ENCODE measurements at regions not wholly inside any gene's neighbourhood (a gene's known extent, or its start where the extent isn't known, plus 50 kb on each side); places are given as distances from the start of the nearest gene placed in this dataset.
"Not testable (repeated sequence)": the region's sequence is repeated elsewhere in the genome, so short reads cannot be mapped to it uniquely, and the experiment has no call there.

DNA sequence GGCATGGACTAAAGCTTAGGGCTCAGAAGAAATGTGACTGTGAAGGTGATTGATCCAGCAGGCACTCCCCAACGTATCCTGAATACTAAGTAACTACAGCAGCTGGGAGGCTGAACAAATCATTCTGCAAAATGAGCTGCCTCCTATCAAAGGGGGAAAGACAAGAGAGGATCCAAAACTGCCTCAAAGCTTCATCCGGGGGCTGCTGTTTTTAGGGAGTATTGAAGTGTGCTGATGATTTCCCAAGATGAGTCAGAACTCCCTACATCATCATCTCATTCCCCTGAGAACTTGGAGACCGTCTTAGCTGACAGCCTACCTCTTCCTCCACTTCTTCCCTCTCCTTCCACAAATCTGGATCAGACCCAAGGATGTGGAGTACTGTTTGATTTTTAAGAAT is 108.4 kb upstream of the GRAMD1B start:
- 36% methylated on average over 1 of the region's 3 CpGs for WGBS (ENCODE audit: insufficient coverage, low coverage, low lambda C conversion rate, missing lambda C conversion rate)
- no peak for DNase-seq
- no peak for ATAC-seq
- intact Hi-C loops (cut with DNase I), result no loop called here
- H3K4me1 ChIP-seq, result no peaks in the 10 kb centered on the region
- H3K27me3 ChIP-seq, result no peaks in the 10 kb centered on the region
- no peak overlapping the region for H3K27ac ChIP-seq
- TF ChIP-seq CTCF (IDR thresholded peaks at IDR 0.05) (no peak), POLR2A (IDR thresholded peaks at IDR 0.05) (no peak)
- no peak overlapping the region for H3K4me3 ChIP-seq
- no peaks in the 10 kb centered on the region for H3K9me3 ChIP-seq
- H3K36me3 ChIP-seq, result no peaks in the 10 kb centered on the region

GRCh38 chr11:123318623-123319022 is 111.4 kb upstream of the GRAMD1B start:
- no peaks in the 10 kb centered on the region for H3K9me3 ChIP-seq
- intact Hi-C loops (cut with DNase I), result no loop called here
- no peaks in the 10 kb centered on the region for H3K4me1 ChIP-seq
- ATAC-seq, result no peak
- no peak overlapping the region for H3K27ac ChIP-seq
- H3K36me3 ChIP-seq, result no peaks in the 10 kb centered on the region
- WGBS (ENCODE audit: insufficient coverage, low coverage, low lambda C conversion rate, missing lambda C conversion rate), result 56% methylated on average over 2 of the region's 2 CpGs
- TF ChIP-seq POLR2A (IDR thresholded peaks at IDR 0.05) (no peak), CTCF (IDR thresholded peaks at IDR 0.05) (no peak)
- H3K4me3 ChIP-seq, result no peak overlapping the region
- no peak for DNase-seq
- H3K27me3 ChIP-seq, result no peaks in the 10 kb centered on the region

DNA sequence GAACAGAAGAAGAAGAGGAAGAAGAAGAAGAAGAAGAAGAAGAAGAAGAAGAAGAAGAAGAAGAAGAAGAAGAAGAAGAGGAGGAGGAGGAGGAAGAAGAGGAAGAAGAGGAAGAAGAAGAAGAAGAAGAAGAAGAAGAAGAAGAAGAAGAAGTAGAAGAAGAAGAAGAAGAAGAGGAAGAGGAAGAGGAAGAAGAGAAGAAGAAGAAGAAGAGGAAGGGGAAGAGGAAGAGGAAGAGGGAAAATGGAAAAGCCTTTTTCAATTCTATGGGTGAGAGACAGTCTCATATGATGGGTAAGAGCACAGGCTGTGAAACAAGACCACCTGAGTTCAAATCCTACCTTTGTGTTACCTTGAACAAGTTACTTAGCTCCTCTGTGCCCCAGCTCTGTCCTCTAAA is 111.9 kb upstream of the GRAMD1B start:
- ATAC-seq; H3K4me1 ChIP-seq; intact Hi-C loops (cut with DNase I); H3K27me3 ChIP-seq; H3K9me3 ChIP-seq; H3K27ac ChIP-seq; H3K36me3 ChIP-seq; H3K4me3 ChIP-seq; DNase-seq: not testable (repeated sequence)

DNA sequence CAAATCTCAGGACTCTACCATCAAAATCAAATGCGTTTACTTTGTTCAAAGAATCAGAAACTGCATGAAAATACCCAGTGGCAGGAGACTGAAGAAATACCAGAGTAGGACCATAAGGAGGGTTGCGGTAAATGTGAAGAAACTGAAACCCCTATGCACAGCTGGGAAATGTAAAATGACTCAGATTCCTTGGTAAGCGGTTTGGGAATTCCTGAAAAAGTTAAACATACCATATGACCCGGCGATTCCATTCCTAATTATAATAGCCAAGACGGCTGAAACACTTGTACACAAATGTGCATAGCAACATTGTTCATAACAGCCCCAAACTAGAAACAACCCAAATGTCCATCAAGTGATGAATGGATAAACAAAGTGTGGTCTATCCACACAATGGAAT is 114.1 kb upstream of the GRAMD1B start:
- H3K4me1 ChIP-seq, result no peaks in the 10 kb centered on the region
- no peak overlapping the region for H3K27ac ChIP-seq
- H3K36me3 ChIP-seq, result no peaks in the 10 kb centered on the region
- ATAC-seq (no peak), DNase-seq (no peak)
- H3K4me3 ChIP-seq, result no peak overlapping the region
- 72% methylated on average over 6 of the region's 6 CpGs for WGBS (ENCODE audit: insufficient coverage, low coverage, low lambda C conversion rate, missing lambda C conversion rate)
- H3K27me3 ChIP-seq, result no peaks in the 10 kb centered on the region
- H3K9me3 ChIP-seq, result no peaks in the 10 kb centered on the region
- intact Hi-C loops (cut with DNase I), result no loop called here
- TF ChIP-seq POLR2A (IDR thresholded peaks at IDR 0.05), result no peak
- no peak for TF ChIP-seq CTCF (IDR thresholded peaks at IDR 0.05)

GRCh38 chr11:123314972-123315371 is 115.1 kb upstream of the GRAMD1B start:
- DNase-seq (no peak), ATAC-seq (no peak)
- intact Hi-C loops (cut with DNase I), result no loop called here
- Histone ChIP-seq H3K27ac (no peak overlapping the region), H3K4me1 (no peaks in the 10 kb centered on the region), H3K9me3 (no peaks in the 10 kb centered on the region), H3K27me3 (no peaks in the 10 kb centered on the region), H3K36me3 (no peaks in the 10 kb centered on the region), H3K4me3 (no peak overlapping the region)
- no peak for TF ChIP-seq POLR2A (IDR thresholded peaks at IDR 0.05)
- WGBS (ENCODE audit: insufficient coverage, low coverage, low lambda C conversion rate, missing lambda C conversion rate), result 71% methylated on average over 10 of the region's 11 CpGs

GRCh38 chr11:123313262-123313661 is 116.8 kb upstream of the GRAMD1B start:
- H3K36me3 ChIP-seq, result no peaks in the 10 kb centered on the region
- DNase-seq, result no peak
- intact Hi-C loops (cut with DNase I), result no loop called here
- H3K27ac ChIP-seq, result no peak overlapping the region
- H3K27me3 ChIP-seq, result no peaks in the 10 kb centered on the region
- TF ChIP-seq POLR2A (IDR thresholded peaks at IDR 0.05) (no peak), CTCF (IDR thresholded peaks at IDR 0.05) (no peak)
- no peak for ATAC-seq
- H3K9me3 ChIP-seq, result no peaks in the 10 kb centered on the region
- 71% methylated on average over 5 of the region's 5 CpGs for WGBS (ENCODE audit: insufficient coverage, low coverage, low lambda C conversion rate, missing lambda C conversion rate)
- no peak overlapping the region for H3K4me3 ChIP-seq
- H3K4me1 ChIP-seq, result no peaks in the 10 kb centered on the region
